ENCODE measurements at regions not wholly inside any gene's neighbourhood (a gene's known extent, or its start where the extent isn't known, plus 50 kb on each side); places are given as distances from the start of the nearest gene placed in this dataset.
"Not testable (repeated sequence)": the region's sequence is repeated elsewhere in the genome, so short reads cannot be mapped to it uniquely, and the experiment has no call there.

GRCh38 chr6:4641461-4641860 lies 134.7 kb upstream of the CDYL start:
- Mint-ChIP-seq H3K4me3 (no peak overlapping the region), H3K27me3 (peaks cover 41% of the 10 kb centered on the region), H3K9me3 (no peaks in the 10 kb centered on the region), H3K4me1 (no peaks in the 10 kb centered on the region), H3K27ac (ENCODE audit: low read depth) (no peak overlapping the region), H3K36me3 (ENCODE audit: insufficient read depth) (no peaks in the 10 kb centered on the region)
- ATAC-seq (replicated peaks; ENCODE audit: extremely low read depth, poor library complexity, severe bottlenecking) (no peak), DNase-seq (ENCODE audit: low spot score in 2 of 2) (no peak)

DNA sequence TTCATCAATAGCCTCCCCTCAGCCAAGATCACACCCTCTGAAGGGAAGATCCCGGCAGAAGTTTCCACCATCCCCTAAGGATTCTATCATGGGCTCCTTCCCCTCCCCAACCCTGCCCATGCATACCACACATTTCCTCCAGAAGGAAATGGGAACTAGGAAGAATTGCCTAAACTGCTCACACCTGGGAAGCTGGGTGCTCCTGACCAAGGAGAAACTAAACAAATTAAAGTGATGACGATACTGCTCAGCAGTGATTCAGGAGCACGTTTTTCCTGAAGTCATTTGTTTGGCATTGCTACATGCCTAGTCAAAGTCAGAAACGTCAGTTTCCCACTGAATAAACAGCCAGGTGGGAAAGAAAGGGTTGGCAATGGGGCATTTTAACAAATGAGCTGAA lies 136.1 kb upstream of the CDYL start:
- H3K36me3 Mint-ChIP-seq (ENCODE audit: insufficient read depth): no peaks in the 10 kb centered on the region
- H3K27me3 Mint-ChIP-seq: peaks cover 38% of the 10 kb centered on the region
- DNase-seq (ENCODE audit: low spot score in 2 of 2): no peak
- no peak overlapping the region for H3K27ac Mint-ChIP-seq (ENCODE audit: low read depth)
- H3K4me1 Mint-ChIP-seq: no peaks in the 10 kb centered on the region
- H3K9me3 Mint-ChIP-seq: no peaks in the 10 kb centered on the region
- no peak for ATAC-seq (replicated peaks; ENCODE audit: extremely low read depth, poor library complexity, severe bottlenecking)
- no peak overlapping the region for H3K4me3 Mint-ChIP-seq

DNA sequence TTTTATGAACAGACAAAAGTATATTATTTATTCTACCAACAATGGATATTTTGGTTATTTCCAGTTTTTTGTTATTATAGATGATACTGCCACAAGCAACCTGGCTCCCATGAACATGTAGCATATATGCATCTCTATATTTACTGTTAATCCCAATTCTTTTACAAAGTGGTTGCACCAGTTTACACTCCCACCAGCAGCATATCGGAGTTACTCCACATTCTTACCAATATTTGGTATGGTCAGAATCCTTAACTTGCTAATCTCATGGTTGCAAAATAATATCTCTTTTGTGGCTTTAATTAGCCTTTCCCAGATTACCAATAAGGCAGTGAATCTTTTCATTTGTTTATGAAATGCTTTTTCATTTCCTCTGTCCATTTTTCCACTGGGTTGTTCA lies 137.6 kb upstream of the CDYL start:
- DNase-seq (ENCODE audit: low spot score in 2 of 2) (no peak), ATAC-seq (replicated peaks; ENCODE audit: extremely low read depth, poor library complexity, severe bottlenecking) (no peak)
- Mint-ChIP-seq H3K9me3 (no peaks in the 10 kb centered on the region), H3K36me3 (ENCODE audit: insufficient read depth) (no peaks in the 10 kb centered on the region), H3K27ac (ENCODE audit: low read depth) (no peak overlapping the region), H3K27me3 (peaks cover 38% of the 10 kb centered on the region), H3K4me3 (no peak overlapping the region), H3K4me1 (no peaks in the 10 kb centered on the region)

DNA sequence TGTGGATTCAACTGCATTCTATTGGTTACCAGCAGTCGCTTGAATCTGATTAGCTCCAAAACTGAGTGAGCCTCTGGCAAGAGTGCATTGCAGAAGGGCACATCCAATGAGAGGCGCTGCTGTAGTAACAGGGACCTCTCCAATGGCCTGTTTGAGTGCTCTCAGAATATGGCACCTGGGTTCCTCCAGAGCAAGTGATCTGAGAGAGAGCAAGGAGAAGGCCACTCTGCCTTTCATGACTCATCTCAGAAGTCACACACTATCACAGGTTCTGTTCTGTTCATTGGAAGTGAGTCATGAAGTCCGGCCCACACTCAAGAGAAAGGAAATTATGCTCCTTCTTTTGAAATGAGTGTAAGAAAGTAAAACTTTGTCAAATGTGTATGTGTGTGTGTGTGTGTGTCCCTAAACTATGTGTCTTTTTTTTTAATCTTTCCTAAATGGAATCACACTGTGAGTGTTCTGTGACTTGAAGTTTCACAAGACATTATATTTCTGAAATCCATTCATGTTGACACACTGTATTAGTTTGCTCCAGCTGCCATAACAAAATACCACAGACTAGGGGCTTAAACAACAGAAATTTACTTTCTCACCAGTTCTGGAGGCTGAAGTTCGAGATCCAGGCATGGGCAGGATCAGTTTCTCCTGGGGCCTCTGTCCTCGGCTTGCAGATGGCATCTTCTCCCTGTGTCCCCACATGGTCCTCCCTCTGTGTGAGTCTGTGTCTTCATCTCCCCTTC lies 138.3 kb upstream of the CDYL start:
- H3K27me3 Mint-ChIP-seq: peaks cover 30% of the 10 kb centered on the region
- no peak overlapping the region for H3K4me3 Mint-ChIP-seq
- no peak for DNase-seq (ENCODE audit: low spot score in 2 of 2)
- H3K27ac Mint-ChIP-seq (ENCODE audit: low read depth): no peak overlapping the region
- ATAC-seq (replicated peaks; ENCODE audit: extremely low read depth, poor library complexity, severe bottlenecking): no peak
- H3K4me1 Mint-ChIP-seq: no peaks in the 10 kb centered on the region
- no peaks in the 10 kb centered on the region for H3K36me3 Mint-ChIP-seq (ENCODE audit: insufficient read depth)
- H3K9me3 Mint-ChIP-seq: no peaks in the 10 kb centered on the region

- H3K9me3 Mint-ChIP-seq: no peaks in the 10 kb centered on the region
Observed at GRCh38 chr6:4636881-4637224, 139.4 kb upstream of the CDYL start.

DNA sequence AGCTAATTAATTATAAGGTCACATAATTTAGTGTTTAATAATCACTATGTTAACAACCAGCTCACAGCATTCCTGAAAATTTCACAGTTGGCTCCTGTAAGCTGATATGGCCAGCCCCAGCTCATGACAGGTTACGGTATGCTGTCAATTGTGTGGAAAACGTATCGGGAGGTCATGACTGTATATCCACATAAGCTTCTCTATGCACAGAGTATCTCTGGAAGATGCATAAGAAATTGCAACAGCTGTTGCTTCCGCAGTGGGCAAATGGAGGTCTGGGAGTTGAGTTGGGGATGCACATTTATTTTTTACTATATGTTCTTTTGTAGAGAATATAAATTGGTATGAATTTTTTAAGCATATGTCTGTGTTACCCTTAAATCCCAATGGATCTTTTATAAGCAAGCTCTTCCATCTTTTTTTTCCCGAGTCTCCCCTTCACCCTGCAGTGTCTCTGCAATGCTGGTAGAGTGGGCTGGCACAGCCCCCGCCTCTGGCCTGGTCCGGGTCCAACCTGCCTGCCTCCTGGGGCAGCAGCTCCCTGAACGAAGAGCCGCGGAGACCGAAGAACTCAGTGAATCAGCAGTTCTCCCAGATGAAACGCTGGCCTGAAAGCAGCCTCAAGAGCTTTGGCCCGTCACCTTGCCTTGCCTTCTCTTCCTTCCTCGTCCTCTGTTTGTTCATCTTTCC lies 139.9 kb upstream of the CDYL start:
- H3K9me3 Mint-ChIP-seq: no peaks in the 10 kb centered on the region
- DNase-seq (ENCODE audit: low spot score in 2 of 2): no peak
- H3K4me3 Mint-ChIP-seq: no peak overlapping the region
- H3K27me3 Mint-ChIP-seq: peaks cover 17% of the 10 kb centered on the region
- H3K27ac Mint-ChIP-seq (ENCODE audit: low read depth): no peak overlapping the region
- H3K4me1 Mint-ChIP-seq: no peaks in the 10 kb centered on the region
- no peaks in the 10 kb centered on the region for H3K36me3 Mint-ChIP-seq (ENCODE audit: insufficient read depth)
- ATAC-seq (replicated peaks; ENCODE audit: extremely low read depth, poor library complexity, severe bottlenecking): no peak

More at GRCh38 chr6:4636881-4637224, 139.4 kb upstream of the CDYL start:
- H3K27me3 Mint-ChIP-seq: peaks cover 20% of the 10 kb centered on the region
- H3K36me3 Mint-ChIP-seq (ENCODE audit: insufficient read depth): no peaks in the 10 kb centered on the region
- no peaks in the 10 kb centered on the region for H3K4me1 Mint-ChIP-seq
- H3K4me3 Mint-ChIP-seq: no peak overlapping the region
- H3K27ac Mint-ChIP-seq (ENCODE audit: low read depth): no peak overlapping the region
- DNase-seq (ENCODE audit: low spot score in 2 of 2): no peak
- no peak for ATAC-seq (replicated peaks; ENCODE audit: extremely low read depth, poor library complexity, severe bottlenecking)

GRCh38 chr6:4635666-4636065 lies 140.5 kb upstream of the CDYL start:
- Mint-ChIP-seq H3K27me3 (peaks cover 14% of the 10 kb centered on the region), H3K9me3 (peaks cover 2% of the 10 kb centered on the region), H3K27ac (ENCODE audit: low read depth) (no peak overlapping the region), H3K36me3 (ENCODE audit: insufficient read depth) (no peaks in the 10 kb centered on the region), H3K4me3 (no peak overlapping the region), H3K4me1 (no peaks in the 10 kb centered on the region)
- DNase-seq (ENCODE audit: low spot score in 2 of 2) (no peak), ATAC-seq (replicated peaks; ENCODE audit: extremely low read depth, poor library complexity, severe bottlenecking) (no peak)

DNA sequence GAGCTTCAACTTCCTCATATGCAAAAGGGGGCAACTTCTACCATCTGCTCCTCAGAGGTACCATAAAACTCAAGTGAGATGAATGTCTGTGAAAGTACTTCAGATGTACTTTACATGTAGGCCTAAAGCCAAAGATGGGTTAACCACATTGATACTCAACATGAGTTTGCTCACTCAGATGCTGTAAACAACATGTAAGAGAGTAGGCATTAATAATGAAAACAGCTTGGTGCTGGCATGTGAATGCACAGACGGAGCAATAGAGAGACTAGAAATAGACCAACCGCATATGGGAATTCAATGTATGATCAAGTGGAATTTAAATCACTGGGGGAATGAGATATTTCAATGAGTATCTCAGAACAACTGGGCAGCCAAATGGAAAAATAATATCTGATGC lies 143.8 kb upstream of the CDYL start:
- no peaks in the 10 kb centered on the region for H3K36me3 Mint-ChIP-seq (ENCODE audit: insufficient read depth)
- ATAC-seq (replicated peaks; ENCODE audit: extremely low read depth, poor library complexity, severe bottlenecking): no peak
- no peaks in the 10 kb centered on the region for H3K4me1 Mint-ChIP-seq
- no peak overlapping the region for H3K27ac Mint-ChIP-seq (ENCODE audit: low read depth)
- H3K9me3 Mint-ChIP-seq: peaks cover 16% of the 10 kb centered on the region
- no peak for DNase-seq (ENCODE audit: low spot score in 2 of 2)
- no peak overlapping the region for H3K4me3 Mint-ChIP-seq
- no peaks in the 10 kb centered on the region for H3K27me3 Mint-ChIP-seq

GRCh38 chr6:4629789-4630188 lies 146.4 kb upstream of the CDYL start:
- not testable (repeated sequence) for DNase-seq (ENCODE audit: low spot score in 2 of 2)

GRCh38 chr6:4625557-4625956 lies 150.6 kb upstream of the CDYL start:
- Mint-ChIP-seq H3K27ac (ENCODE audit: low read depth) (no peak overlapping the region), H3K27me3 (no peaks in the 10 kb centered on the region), H3K4me1 (no peaks in the 10 kb centered on the region), H3K4me3 (no peak overlapping the region), H3K36me3 (ENCODE audit: insufficient read depth) (no peaks in the 10 kb centered on the region), H3K9me3 (peaks cover 13% of the 10 kb centered on the region)
- DNase-seq (ENCODE audit: low spot score in 2 of 2): no peak
- ATAC-seq (replicated peaks; ENCODE audit: extremely low read depth, poor library complexity, severe bottlenecking): no peak

More at GRCh38 chr6:4629789-4630188, 146.4 kb upstream of the CDYL start:
- not testable (repeated sequence) for H3K36me3 Mint-ChIP-seq (ENCODE audit: insufficient read depth); H3K27me3 Mint-ChIP-seq; ATAC-seq (replicated peaks; ENCODE audit: extremely low read depth, poor library complexity, severe bottlenecking); H3K4me3 Mint-ChIP-seq; H3K4me1 Mint-ChIP-seq; H3K27ac Mint-ChIP-seq (ENCODE audit: low read depth)
- H3K9me3 Mint-ChIP-seq: peaks cover 16% of the 10 kb centered on the region

GRCh38 chr6:4624726-4625125 lies 151.5 kb upstream of the CDYL start:
- no peak for ATAC-seq (replicated peaks; ENCODE audit: extremely low read depth, poor library complexity, severe bottlenecking)
- Mint-ChIP-seq H3K36me3 (ENCODE audit: insufficient read depth) (no peaks in the 10 kb centered on the region), H3K4me1 (no peaks in the 10 kb centered on the region), H3K27me3 (no peaks in the 10 kb centered on the region), H3K27ac (ENCODE audit: low read depth) (no peak overlapping the region), H3K4me3 (no peak overlapping the region), H3K9me3 (peaks cover 5% of the 10 kb centered on the region)
- DNase-seq (ENCODE audit: low spot score in 2 of 2): no peak

- Mint-ChIP-seq H3K27me3 (peaks cover 10% of the 10 kb centered on the region), H3K4me1 (no peaks in the 10 kb centered on the region), H3K36me3 (ENCODE audit: insufficient read depth) (no peaks in the 10 kb centered on the region), H3K27ac (ENCODE audit: low read depth) (no peak overlapping the region), H3K4me3 (no peak overlapping the region), H3K9me3 (no peaks in the 10 kb centered on the region)
- DNase-seq (ENCODE audit: low spot score in 2 of 2) (no peak), ATAC-seq (replicated peaks; ENCODE audit: extremely low read depth, poor library complexity, severe bottlenecking) (no peak)
Observed at GRCh38 chr6:4620284-4621151, 155.7 kb upstream of the CDYL start.
